Fibroblast of lung (primary cell): ENCODE measurements at regions not wholly inside any gene's neighbourhood (a gene's known extent, or its start where the extent isn't known, plus 50 kb on each side); places are given as distances from the start of the nearest gene placed in this dataset.

Experiments
- CTCF ChIP-seq, 2 donors: IDR thresholded peaks in 1 of 2; conservative IDR thresholded peaks in 1 of 2; 1 replicate in 1 of 2; 2 replicates in 1 of 2; pipeline ENCODE4 v1.5.1; 2011 to 2012; ENCODE audit warnings: low read length in 2 of 2, control low read depth in 1 of 2, inconsistent platforms in 1 of 2, low read depth in 1 of 2, mild to moderate bottlenecking in 1 of 2
- EZH2 ChIP-seq: IDR thresholded peaks from 2 replicates; pipeline ENCODE4 v1.5.1; 2012; ENCODE audit warnings: low read length, control low read depth, mild to moderate bottlenecking; ENCODE audit errors: missing control alignments

- TF ChIP-seq EZH2, result no peak
- TF ChIP-seq CTCF (conservative IDR thresholded peaks at IDR 0.05 in 1 of 2, IDR thresholded peaks at IDR 0.05 in 1 of 2; ENCODE audit: low read depth in 1 of 2, low read length in 2 of 2), result no peak
These were observed 68.7 kb upstream of the SLC6A11 start for GRCh38 chr3:10747341-10747740.
